HG03196 (cell line): ENCODE measurements at regions not wholly inside any gene's neighbourhood (a gene's known extent, or its start where the extent isn't known, plus 50 kb on each side); places are given as distances from the start of the nearest gene placed in this dataset.

ENCODE experiments used
- ATAC-seq: cut with Tn5 transposase; IDR thresholded peaks from one replicate; pipeline ENCODE4 v1.9.1; 2021; ENCODE audit not compliant: unreplicated experiment

GRCh38 chr10:129361676-129362376 lies 105.2 kb upstream of the MGMT start:
- ATAC-seq: no peak

DNA sequence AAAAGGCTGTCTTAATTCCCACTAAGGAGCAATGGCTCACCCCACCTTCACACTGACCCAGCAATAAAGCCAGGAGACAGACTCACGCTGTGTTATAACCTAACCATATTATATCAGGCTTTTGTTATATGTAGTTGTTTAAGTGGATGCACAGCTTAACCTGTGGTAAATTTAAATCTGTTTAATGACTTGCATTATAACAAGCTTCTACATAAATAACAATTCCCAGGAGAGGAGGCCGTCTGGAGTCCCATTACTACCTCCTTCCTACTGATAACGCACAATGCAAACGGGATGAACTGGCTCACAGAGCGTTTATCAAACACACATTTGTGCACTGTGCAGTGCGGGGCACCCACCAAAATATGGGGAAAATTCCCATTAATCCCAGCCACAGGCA lies 102.1 kb upstream of the MGMT start:
- no peak for ATAC-seq

DNA sequence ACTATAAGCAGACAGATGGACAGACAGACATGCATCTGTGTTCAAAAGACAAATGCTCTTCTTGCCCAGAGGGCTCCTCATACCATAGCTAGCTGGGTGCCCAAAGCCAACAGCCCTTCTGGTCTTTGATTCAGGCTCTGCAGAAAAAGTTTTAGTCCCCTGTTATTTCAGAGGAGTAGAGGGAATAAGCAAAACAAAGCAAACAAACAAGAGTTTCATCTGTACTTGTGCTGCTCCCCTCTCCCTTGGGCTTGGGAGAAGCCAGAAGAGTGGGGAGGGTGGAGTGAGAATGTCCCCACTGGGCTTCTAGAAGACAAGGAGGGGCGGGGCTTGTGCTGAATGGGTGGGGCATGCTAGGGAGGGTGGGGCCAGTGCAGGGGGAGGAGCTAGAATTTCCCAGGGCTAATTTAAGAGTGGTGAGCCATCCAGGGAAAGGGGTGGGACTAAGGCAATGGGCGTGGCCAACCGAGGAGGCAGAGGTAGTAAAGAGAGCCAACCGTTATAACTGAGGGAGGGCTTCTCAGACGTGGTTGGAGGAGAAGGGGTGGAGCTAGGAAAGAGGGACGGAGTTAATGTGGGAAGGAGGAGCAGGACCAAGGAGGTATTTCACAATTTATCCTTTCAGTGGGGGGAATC lies 101.2 kb upstream of the MGMT start:
- no peak for ATAC-seq

DNA sequence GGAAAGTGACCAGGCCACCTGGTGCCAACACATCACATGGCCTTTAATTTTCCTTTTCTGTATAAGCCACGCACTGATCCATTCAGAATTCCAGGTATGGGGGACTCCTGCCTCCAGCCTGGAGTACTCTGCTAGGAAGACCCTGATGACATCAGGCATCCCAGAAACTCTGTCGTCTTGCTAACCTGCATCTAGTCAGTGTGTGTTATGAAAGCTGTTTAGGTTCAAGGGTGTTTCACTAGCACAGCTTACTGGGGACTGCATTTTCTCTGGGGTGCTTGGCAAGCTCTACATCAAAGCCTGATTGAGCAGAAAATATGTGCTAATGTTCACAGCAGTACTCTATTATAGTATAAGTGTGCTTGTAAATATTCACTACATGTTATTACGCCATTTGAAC lies 100.6 kb upstream of the MGMT start:
- no peak for ATAC-seq

DNA sequence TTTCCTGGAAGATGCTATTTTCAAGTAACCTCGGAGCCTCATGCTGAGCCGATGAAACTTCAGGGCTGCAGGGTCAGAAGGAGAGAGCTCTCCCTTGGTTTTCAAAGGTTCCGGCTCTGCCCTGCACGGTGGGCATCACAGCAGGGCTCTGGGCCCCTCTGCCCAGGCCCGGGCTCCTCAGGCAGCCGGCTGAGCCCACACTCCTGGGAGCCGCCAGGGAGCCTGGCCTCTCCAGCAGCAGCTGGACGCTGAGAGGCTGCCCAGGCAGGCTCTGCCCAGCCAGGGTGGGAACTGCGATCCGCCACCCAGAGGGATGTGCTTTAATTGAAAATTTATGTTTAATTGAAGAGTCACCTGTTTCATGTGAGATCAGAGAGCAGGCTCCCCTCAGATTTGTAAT lies 97.5 kb upstream of the MGMT start:
- no peak for ATAC-seq

DNA sequence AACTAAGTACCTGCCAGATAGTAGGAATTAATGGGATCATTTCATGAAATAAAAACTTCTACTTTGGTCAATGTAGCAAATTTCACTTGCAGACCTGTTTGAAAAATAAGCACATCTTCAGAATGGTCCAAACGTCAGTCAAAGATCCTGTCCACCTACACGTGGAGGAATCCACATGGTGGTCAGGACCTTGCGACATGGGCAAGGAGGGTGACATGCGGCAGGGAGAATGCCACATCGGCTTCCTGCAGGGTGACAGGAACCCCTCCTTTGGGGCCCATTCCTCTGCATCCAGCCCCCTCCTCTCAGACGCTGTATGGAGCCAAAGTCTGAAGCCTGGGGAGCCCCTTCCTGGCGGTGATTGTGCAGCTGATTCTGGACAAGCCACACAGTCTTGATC lies 95.5 kb upstream of the MGMT start:
- no peak for ATAC-seq

DNA sequence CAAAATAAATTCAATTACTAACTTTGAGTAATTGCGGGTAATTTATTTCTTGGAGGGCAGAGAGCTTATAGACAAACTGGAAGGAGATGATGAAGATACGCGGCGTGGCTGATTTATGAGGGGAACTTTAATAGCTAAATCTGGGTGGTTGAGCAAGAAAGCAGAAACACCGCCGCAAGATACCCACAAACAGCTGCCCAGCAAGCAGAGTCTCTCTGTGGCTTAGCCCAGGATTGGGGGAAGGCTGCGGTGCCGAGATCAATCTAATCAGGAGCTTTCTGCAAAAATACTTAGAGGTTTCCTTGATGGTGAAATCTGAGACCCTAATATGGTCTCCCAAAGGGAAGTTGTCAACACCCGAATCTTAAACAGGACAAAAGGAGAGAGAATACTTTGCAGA lies 94.9 kb upstream of the MGMT start:
- no peak for ATAC-seq

- no peak for ATAC-seq
Measured at GRCh38 chr10:129373231-129373630, 93.8 kb upstream of the MGMT start.

DNA sequence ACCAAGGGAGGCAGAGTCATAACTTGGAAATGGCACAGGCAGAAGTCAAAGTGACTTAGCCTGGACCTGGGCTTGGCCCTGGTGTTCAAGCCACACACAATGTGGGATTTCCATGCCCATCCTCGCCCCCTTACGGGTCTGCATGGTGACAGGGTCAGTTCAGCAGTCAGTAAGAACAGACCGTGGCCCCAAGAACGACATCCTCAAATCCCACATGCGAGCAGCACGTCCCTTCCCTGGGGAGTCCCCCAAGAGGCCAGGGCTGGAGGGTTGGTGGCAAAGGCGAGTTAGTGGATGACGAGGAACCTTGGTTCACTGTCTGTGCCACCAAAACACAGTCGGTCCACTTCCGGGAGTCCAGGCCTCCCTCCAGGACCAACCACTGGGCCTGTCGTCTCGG lies 93.3 kb upstream of the MGMT start:
- ATAC-seq: no peak

GRCh38 chr10:129375171-129375570 lies 91.9 kb upstream of the MGMT start:
- ATAC-seq: no peak

DNA sequence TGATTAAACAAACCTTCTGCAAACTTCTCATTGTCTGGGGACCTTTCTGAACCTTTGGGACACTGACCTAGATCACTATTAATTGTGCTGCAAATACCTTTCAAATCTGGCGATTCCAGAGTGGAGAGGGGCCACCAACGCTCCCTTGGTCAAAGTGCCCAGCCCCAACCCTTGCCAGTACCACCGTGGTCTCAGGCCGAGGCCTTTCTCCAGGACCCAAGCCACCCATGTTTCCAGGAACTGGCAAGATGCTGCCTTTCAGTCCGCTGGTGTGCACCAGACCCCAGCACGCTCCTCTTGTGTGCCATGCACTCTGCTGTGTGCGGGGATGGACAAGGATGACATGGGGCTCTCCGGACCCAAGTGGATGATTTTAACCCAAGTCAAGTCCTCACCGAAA lies 91.1 kb upstream of the MGMT start:
- ATAC-seq: no peak

DNA sequence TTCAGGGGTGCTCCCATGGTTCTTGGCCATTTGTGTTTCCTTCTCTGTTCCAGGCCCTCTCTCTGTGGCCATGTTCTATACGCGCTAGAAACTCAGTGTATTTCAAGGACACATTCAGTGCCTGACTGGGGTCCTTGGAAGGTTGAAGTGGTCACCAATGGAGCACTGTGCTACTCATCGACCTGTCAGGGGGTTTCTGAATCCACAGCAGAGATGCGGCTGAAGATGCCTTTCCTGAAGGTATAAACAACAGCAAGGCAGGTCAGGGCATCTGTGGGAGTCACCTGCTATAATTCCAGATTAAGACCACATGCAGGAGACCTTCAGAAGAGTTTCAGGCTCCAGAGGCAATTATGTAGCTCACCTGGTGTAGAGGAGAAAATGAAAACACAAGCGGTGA lies 86.8 kb upstream of the MGMT start:
- no peak for ATAC-seq

DNA sequence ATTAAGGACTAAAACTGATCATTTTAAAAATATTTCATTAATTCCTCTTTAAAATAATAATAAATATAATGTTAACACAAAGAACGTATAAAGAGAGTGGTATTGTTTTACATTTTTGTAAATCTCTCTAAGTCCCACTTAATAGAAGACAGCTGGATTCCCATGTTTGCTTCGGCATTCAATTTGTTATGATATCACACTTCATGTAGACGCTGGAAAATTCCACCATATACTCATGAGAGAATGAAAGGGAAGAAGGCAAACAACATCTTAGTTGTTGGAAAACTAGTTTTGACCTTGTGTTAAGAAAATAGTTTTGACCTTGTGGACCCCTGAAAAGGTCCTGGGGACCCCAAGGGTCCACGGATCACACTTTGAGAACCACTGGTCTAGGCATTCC lies 85.3 kb upstream of the MGMT start:
- no peak for ATAC-seq

- no peak for ATAC-seq
Measured at GRCh38 chr10:129382401-129382800, 84.6 kb upstream of the MGMT start.

- no peak for ATAC-seq
Measured at GRCh38 chr10:129383651-129384050, 83.4 kb upstream of the MGMT start.

DNA sequence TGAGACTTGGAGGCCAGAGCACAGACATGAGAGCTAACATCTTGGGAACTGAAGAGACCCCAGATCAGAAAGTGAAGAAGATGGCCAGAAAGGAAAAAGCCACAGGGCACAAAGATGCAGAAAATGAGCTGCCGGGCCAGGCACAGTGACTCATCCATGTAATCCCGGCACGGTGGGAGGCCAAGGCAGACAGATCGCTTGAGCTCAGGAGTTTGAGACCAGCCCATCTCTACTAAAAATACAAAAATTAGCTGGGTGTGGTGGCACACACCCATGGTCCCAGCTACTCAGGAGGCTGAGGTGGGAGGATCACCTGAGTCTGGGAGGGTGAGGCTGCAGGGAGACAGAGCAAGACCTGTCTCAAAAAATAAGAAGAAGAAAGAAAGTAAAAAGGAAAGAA lies 81.4 kb upstream of the MGMT start:
- no peak for ATAC-seq

GRCh38 chr10:129386415-129387257 lies 80.4 kb upstream of the MGMT start:
- ATAC-seq: no peak

DNA sequence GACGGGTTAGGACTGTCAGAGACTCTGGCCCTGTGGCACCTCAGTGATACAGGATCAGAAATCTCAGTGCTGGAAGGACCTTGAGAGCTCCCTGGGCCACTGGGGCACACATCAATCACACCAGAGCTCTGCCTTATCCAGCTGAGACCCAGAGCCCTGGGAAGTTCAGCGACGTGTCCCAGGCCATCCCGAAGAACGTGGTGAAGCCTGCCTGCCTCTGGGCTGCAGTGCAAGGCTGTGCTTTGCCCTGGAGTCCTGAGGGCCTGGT lies 79.8 kb upstream of the MGMT start:
- ATAC-seq: no peak

DNA sequence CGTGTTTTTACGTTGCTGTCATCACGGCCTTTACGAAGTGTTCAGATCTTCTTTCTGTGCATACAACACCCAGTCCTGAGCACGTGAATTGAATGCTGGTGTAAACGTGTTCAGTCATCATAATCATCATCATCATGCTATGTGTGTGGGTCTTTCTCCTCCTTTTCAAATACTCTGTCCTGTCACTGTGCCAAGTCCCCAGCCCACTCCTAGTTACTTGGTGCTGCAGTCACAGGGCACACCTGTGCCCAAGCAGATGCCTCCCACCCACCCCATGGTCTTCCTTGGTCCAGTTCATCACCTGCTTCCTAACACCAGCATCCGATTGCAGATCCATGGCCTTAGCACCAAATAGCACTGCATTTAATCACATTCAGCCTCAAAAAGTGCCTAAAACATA lies 78.6 kb upstream of the MGMT start:
- ATAC-seq: no peak

DNA sequence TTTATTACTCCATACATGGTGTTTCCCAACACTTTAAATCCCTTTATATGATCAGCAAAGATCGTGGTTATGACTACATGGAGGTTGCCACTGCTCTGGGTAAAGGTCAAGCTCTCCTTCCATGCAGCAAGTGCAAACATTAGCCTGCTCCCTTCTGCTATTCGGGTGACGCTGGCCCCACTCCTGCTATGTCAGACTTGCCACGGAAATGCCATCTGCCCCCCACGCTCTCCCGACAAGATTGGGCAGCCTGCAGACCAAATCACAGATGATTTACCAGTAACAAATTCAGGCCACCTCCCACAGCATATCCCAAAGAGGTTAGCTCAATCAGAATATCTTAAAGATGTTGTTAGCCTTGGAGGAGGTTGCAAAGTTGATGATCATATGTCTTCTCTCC lies 77.8 kb upstream of the MGMT start:
- no peak for ATAC-seq

- no peak for ATAC-seq
Measured at GRCh38 chr10:129390147-129390546, 76.9 kb upstream of the MGMT start.

GRCh38 chr10:129390726-129391125 lies 76.3 kb upstream of the MGMT start:
- ATAC-seq: no peak
